ENCODE measurements at regions not wholly inside any gene's neighbourhood (a gene's known extent, or its start where the extent isn't known, plus 50 kb on each side); places are given as distances from the start of the nearest gene placed in this dataset.

- Mint-ChIP-seq H3K36me3 (ENCODE audit: insufficient read depth, unreplicated experiment) (no peaks in the 10 kb centered on the region), H3K27me3 (ENCODE audit: insufficient read depth, unreplicated experiment) (no peaks in the 10 kb centered on the region), H3K4me3 (ENCODE audit: unreplicated experiment) (no peak overlapping the region), H3K9me3 (ENCODE audit: unreplicated experiment) (peaks cover 11% of the 10 kb centered on the region), H3K4me1 (ENCODE audit: low read depth, unreplicated experiment) (no peaks in the 10 kb centered on the region), H3K27ac (ENCODE audit: unreplicated experiment) (no peak overlapping the region)
- ChIA-PET POLR2A (no interaction called here), CTCF (no interaction called here)
- H3K4me1 ChIP-seq = no peaks in the 10 kb centered on the region
- no peak for TF ChIP-seq CTCF (IDR thresholded peaks at IDR 0.05; ENCODE audit: insufficient read depth in 1 of 2, low read depth in 1 of 2, low read length in 1 of 2, severe bottlenecking in 1 of 2, unreplicated experiment in 1 of 2)
- DNase-seq = no peak
- no peaks in the 10 kb centered on the region for H3K27me3 ChIP-seq (replicated peaks; ENCODE audit: control insufficient read depth, insufficient read depth, low read length)
- no TSS peak for BruUV-seq (replicated peaks)
- H3K4me3 ChIP-seq (ENCODE audit: low read depth, low read length) = no peak overlapping the region
- no peaks in the 10 kb centered on the region for H3K9me3 ChIP-seq
- intact Hi-C loops (cut with micrococcal nuclease; ENCODE audit: unreplicated experiment) = no loop called here
- no peaks in the 10 kb centered on the region for H3K36me3 ChIP-seq (ENCODE audit: control insufficient read depth, insufficient read depth, low read length)
Measured at GRCh38 chr4:12635629-12636028, 848.5 kb downstream of the RAB28 start.

GRCh38 chr4:12633053-12633651, 851.0 kb downstream of the RAB28 start:
- TF ChIP-seq CTCF (IDR thresholded peaks at IDR 0.05; ENCODE audit: insufficient read depth in 1 of 2, low read depth in 1 of 2, low read length in 1 of 2, severe bottlenecking in 1 of 2, unreplicated experiment in 1 of 2) = peak; percentile 77 to 83
- intact Hi-C loops (cut with micrococcal nuclease; ENCODE audit: unreplicated experiment) = loop anchor here (1.0 to 2.0 kb wide), 5 partner anchors 91 to 867 kb away; no protein-coding TSS in a partner anchor
- Mint-ChIP-seq H3K27me3 (ENCODE audit: insufficient read depth, unreplicated experiment) (no peaks in the 10 kb centered on the region), H3K36me3 (ENCODE audit: insufficient read depth, unreplicated experiment) (no peaks in the 10 kb centered on the region), H3K27ac (ENCODE audit: unreplicated experiment) (no peak overlapping the region), H3K9me3 (ENCODE audit: unreplicated experiment) (peaks cover 18% of the 10 kb centered on the region), H3K4me3 (ENCODE audit: unreplicated experiment) (no peak overlapping the region), H3K4me1 (ENCODE audit: low read depth, unreplicated experiment) (no peaks in the 10 kb centered on the region)
- Histone ChIP-seq H3K27me3 (replicated peaks; ENCODE audit: control insufficient read depth, insufficient read depth, low read length) (no peaks in the 10 kb centered on the region), H3K4me3 (ENCODE audit: low read depth, low read length) (no peak overlapping the region), H3K4me1 (no peaks in the 10 kb centered on the region), H3K36me3 (ENCODE audit: control insufficient read depth, insufficient read depth, low read length) (no peaks in the 10 kb centered on the region), H3K9me3 (no peaks in the 10 kb centered on the region)
- no TSS peak for BruUV-seq (replicated peaks)
- peak; percentile 79 to 81 for DNase-seq
- CTCF ChIA-PET = interaction anchor here (0.6 to 1.3 kb wide), 9 partner anchors 11 to 867 kb away, joined by 3 to 8 read pairs (median 4); no protein-coding TSS in a partner anchor
- POLR2A ChIA-PET = interaction anchor here (0.7 kb wide), 1 partner anchor 24 kb away, joined by 5 read pairs; no protein-coding TSS in a partner anchor

GRCh38 chr4:12615822-12616221, 868.3 kb downstream of the RAB28 start:
- Mint-ChIP-seq H3K9me3 (ENCODE audit: unreplicated experiment) (no peaks in the 10 kb centered on the region), H3K4me3 (ENCODE audit: unreplicated experiment) (no peak overlapping the region), H3K27ac (ENCODE audit: unreplicated experiment) (no peak overlapping the region), H3K27me3 (ENCODE audit: insufficient read depth, unreplicated experiment) (peaks cover 4% of the 10 kb centered on the region), H3K4me1 (ENCODE audit: low read depth, unreplicated experiment) (no peaks in the 10 kb centered on the region), H3K36me3 (ENCODE audit: insufficient read depth, unreplicated experiment) (no peaks in the 10 kb centered on the region)
- H3K9me3 ChIP-seq = no peaks in the 10 kb centered on the region
- BruUV-seq (replicated peaks) = no TSS peak
- no peaks in the 10 kb centered on the region for H3K27me3 ChIP-seq (replicated peaks; ENCODE audit: control insufficient read depth, insufficient read depth, low read length)
- H3K36me3 ChIP-seq (ENCODE audit: control insufficient read depth, insufficient read depth, low read length) = no peaks in the 10 kb centered on the region
- ChIA-PET POLR2A (no interaction called here), CTCF (interaction anchor here (1.1 kb wide), 1 partner anchor 17 kb away, joined by 5 read pairs; no protein-coding TSS in a partner anchor)
- no peak for TF ChIP-seq CTCF (IDR thresholded peaks at IDR 0.05; ENCODE audit: insufficient read depth in 1 of 2, low read depth in 1 of 2, low read length in 1 of 2, severe bottlenecking in 1 of 2, unreplicated experiment in 1 of 2)
- H3K4me1 ChIP-seq = peaks cover 6% of the 10 kb centered on the region
- no peak overlapping the region for H3K4me3 ChIP-seq (ENCODE audit: low read depth, low read length)
- DNase-seq = no peak
- intact Hi-C loops (cut with micrococcal nuclease; ENCODE audit: unreplicated experiment) = no loop called here

Data from Caco-2 (cell line).